ENCODE measurements at regions not wholly inside any gene's neighbourhood (a gene's known extent, or its start where the extent isn't known, plus 50 kb on each side); places are given as distances from the start of the nearest gene placed in this dataset.
A peak's percentile ranks its signal among the peaks of the same experiment; 100 is the strongest.

DNA sequence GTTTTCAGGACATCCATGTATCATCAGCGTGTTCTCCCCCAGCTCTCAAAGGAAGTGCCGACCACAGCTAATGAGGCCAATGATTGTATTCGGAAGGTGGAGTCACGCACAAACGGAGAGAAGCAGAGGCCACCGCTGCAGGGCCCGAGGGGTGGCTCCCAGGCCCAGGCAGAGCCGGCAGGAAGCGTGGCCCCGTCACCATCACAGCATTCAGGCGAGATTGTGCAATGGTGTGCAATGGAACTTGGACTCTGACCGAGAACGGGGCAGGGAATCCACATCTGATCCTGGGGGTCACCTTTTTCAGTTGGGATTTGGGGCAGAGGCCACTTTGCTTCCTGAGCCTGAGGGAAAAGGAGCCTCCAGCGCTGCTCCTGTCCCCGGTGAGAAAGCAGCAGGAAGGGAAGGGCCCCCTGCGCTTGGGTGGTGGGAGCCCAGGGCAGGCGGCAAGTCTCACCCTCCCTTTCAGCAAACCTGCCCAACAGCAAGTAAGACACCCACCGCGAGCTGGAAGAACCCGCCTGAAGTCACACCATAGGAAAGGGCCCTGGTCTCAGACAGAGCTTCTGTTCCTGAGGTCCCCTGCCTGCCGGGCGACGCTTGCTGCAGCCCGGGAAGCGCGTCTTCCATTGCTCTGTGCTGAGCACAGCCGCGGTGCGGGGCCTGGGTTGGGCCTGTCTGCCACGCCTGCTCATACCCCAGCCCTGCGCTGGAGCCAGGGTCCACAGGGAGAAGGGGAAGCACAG, 1430.7 kb downstream of the BRD1 start (continued):
- TF ChIP-seq, protein P1, sequence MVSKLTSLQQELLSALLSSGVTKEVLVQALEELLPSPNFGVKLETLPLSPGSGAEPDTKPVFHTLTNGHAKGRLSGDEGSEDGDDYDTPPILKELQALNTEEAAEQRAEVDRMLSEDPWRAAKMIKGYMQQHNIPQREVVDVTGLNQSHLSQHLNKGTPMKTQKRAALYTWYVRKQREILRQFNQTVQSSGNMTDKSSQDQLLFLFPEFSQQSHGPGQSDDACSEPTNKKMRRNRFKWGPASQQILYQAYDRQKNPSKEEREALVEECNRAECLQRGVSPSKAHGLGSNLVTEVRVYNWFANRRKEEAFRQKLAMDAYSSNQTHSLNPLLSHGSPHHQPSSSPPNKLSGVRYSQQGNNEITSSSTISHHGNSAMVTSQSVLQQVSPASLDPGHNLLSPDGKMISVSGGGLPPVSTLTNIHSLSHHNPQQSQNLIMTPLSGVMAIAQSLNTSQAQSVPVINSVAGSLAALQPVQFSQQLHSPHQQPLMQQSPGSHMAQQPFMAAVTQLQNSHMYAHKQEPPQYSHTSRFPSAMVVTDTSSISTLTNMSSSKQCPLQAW (CRISPR knock-in tag; IDR thresholded peaks at IDR 0.05): peak; percentile 36; the same call in 1 of the 2 replicates
- TF ChIP-seq GPN1 (CRISPR knock-in tag; IDR thresholded peaks at IDR 0.05; ENCODE audit: borderline replicate concordance): no peak
- TF ChIP-seq SALL2 (CRISPR knock-in tag; IDR thresholded peaks at IDR 0.05): no peak
- no peak for TF ChIP-seq DNMT3B (CRISPR knock-in tag; conservative IDR thresholded peaks at IDR 0.05)
- peak; percentile 66; the same call in 1 of the 2 replicates for TF ChIP-seq ETV5 (CRISPR knock-in tag; IDR thresholded peaks at IDR 0.05; ENCODE audit: borderline replicate concordance)
- TF ChIP-seq EEA1 (CRISPR knock-in tag; IDR thresholded peaks at IDR 0.05; ENCODE audit: borderline replicate concordance): no peak
- no peak for TF ChIP-seq ZNF180 (CRISPR knock-in tag; IDR thresholded peaks at IDR 0.05; ENCODE audit: borderline replicate concordance, low read depth)
- peak; percentile 14; the same call in 1 of the 2 replicates for TF ChIP-seq ARID4A (CRISPR knock-in tag; IDR thresholded peaks at IDR 0.05; ENCODE audit: borderline replicate concordance)
- TF ChIP-seq MNT (IDR thresholded peaks at IDR 0.05): no peak
- no peak for TF ChIP-seq ZFP36L1 (CRISPR knock-in tag; IDR thresholded peaks at IDR 0.05)
- TF ChIP-seq ZNF280B (CRISPR knock-in tag; IDR thresholded peaks at IDR 0.05; ENCODE audit: borderline replicate concordance): no peak
- peak; percentile 38; the same call in 1 of the 2 replicates for TF ChIP-seq FOXK1 (CRISPR knock-in tag; IDR thresholded peaks at IDR 0.05; ENCODE audit: borderline replicate concordance, low read depth)
- TF ChIP-seq BCL6 (CRISPR knock-in tag; IDR thresholded peaks at IDR 0.05): peak; percentile 40; the same call in 1 of the 2 replicates
- TF ChIP-seq FOXM1 (CRISPR knock-in tag; IDR thresholded peaks at IDR 0.05): no peak
- TF ChIP-seq, protein P2, sequence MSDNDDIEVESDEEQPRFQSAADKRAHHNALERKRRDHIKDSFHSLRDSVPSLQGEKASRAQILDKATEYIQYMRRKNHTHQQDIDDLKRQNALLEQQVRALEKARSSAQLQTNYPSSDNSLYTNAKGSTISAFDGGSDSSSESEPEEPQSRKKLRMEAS (IDR thresholded peaks at IDR 0.05): peak; percentile 42; the same call in 1 of the 2 replicates
- no peak for TF ChIP-seq RAD21 (CRISPR knock-in tag; IDR thresholded peaks at IDR 0.05)
- TF ChIP-seq ZFX (CRISPR knock-in tag; IDR thresholded peaks at IDR 0.05; ENCODE audit: low read depth): peak; percentile 53
- no peak for TF ChIP-seq ZNF350 (CRISPR knock-in tag; IDR thresholded peaks at IDR 0.05; ENCODE audit: borderline replicate concordance, low read depth)
- TF ChIP-seq ZNF598 (CRISPR knock-in tag; IDR thresholded peaks at IDR 0.05; ENCODE audit: borderline replicate concordance): 0 out of 2 replicates have a peak, but pooled peaks have one; percentile 54
- no peak for TF ChIP-seq ZNF569 (CRISPR knock-in tag; IDR thresholded peaks at IDR 0.05; ENCODE audit: borderline replicate concordance)

Data from HepG2 (cell line).